ENCODE measurements at regions not wholly inside any gene's neighbourhood (a gene's known extent, or its start where the extent isn't known, plus 50 kb on each side); places are given as distances from the start of the nearest gene placed in this dataset.

DNA sequence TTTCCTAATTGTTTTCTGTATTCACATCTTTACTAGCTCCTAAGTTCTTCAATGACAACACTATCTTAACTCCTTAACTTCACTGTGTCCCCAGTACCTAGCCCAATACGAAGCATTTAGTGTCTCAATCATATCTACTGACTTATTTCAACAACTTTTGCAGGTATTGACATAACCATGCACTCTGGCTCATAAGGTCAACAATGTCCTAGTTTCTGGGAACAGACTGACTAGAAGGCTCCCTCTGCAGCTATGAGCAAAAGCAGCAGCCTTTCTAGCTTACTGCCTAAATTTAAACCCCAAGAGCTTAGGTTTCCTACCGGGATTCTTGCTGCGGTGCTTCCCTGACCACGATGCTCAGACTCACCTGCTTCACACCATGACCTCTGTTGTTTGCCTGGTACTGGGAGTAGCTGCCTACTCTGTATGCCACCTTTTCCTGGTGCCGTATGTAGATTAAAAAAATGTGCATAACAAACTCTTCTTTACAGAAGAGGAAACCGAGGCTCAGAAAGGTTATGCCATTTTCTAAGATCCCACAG is 767.7 kb downstream of the TUSC7 start:
- H3K4me3 Mint-ChIP-seq: no peak overlapping the region
- TF ChIP-seq, protein P1, sequence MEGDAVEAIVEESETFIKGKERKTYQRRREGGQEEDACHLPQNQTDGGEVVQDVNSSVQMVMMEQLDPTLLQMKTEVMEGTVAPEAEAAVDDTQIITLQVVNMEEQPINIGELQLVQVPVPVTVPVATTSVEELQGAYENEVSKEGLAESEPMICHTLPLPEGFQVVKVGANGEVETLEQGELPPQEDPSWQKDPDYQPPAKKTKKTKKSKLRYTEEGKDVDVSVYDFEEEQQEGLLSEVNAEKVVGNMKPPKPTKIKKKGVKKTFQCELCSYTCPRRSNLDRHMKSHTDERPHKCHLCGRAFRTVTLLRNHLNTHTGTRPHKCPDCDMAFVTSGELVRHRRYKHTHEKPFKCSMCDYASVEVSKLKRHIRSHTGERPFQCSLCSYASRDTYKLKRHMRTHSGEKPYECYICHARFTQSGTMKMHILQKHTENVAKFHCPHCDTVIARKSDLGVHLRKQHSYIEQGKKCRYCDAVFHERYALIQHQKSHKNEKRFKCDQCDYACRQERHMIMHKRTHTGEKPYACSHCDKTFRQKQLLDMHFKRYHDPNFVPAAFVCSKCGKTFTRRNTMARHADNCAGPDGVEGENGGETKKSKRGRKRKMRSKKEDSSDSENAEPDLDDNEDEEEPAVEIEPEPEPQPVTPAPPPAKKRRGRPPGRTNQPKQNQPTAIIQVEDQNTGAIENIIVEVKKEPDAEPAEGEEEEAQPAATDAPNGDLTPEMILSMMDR (IDR thresholded peaks at IDR 0.05): no peak

DNA sequence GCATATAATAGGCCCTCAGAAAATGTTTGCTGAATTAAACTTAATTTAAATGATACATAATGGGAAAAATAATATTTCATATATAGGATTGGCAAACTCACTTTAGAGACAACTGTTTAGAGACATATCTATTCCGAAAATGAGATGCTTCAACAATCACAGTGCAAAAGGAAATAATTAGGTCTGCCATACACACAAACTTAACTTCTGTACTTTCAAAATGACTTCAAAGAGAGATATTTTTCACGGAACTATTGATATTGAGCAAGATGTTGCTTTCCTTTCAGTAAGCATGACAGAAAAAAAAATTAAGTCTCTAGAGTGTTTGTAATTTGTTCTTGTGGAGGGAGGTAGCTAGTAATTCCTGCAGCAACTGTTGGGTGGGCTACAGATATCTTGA is 769.5 kb downstream of the TUSC7 start:
- Mint-ChIP-seq H3K36me3 (ENCODE audit: low read depth) (no peaks in the 10 kb centered on the region), H3K27me3 (ENCODE audit: insufficient read depth) (no peaks in the 10 kb centered on the region; the same call in 1 of the 2 replicates), H3K27ac (no peak overlapping the region), H3K4me1 (ENCODE audit: low read depth) (no peaks in the 10 kb centered on the region), H3K9me3 (peaks cover 18% of the 10 kb centered on the region), H3K4me3 (no peak overlapping the region)
- DNase-seq: no peak
- TF ChIP-seq, protein P1 (IDR thresholded peaks at IDR 0.05): no peak

More for the DNA sequence above, 767.7 kb downstream of the TUSC7 start:
- Mint-ChIP-seq H3K27me3 (ENCODE audit: insufficient read depth) (no peaks in the 10 kb centered on the region), H3K27ac (no peak overlapping the region), H3K9me3 (peaks cover 22% of the 10 kb centered on the region), H3K36me3 (ENCODE audit: low read depth) (no peaks in the 10 kb centered on the region; the same call in 1 of the 2 replicates), H3K4me1 (ENCODE audit: low read depth) (no peaks in the 10 kb centered on the region)
- no peak for DNase-seq

DNA sequence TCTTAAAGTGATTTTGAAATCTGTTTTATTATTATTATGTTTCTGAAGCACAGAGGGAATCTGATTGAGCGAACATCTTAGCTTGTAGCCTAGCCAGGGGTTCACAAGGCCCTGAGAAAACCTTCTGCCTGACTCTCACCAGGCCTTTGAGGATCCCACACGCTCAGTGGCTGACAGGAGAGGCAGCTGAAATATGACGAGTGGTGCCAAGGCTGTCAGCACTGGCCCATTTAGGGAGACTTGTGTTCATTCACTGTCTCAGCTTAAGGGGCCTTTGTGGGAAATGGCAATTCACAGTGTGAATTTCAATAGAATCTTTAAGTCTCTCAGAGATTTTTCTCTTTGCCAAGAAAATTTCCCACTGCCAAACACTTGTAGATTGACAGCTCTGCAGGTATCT is 770.9 kb downstream of the TUSC7 start:
- H3K4me1 Mint-ChIP-seq (ENCODE audit: low read depth): no peaks in the 10 kb centered on the region
- DNase-seq: no peak
- H3K4me3 Mint-ChIP-seq: no peak overlapping the region
- no peak overlapping the region for H3K27ac Mint-ChIP-seq
- H3K36me3 Mint-ChIP-seq (ENCODE audit: low read depth): no peaks in the 10 kb centered on the region
- TF ChIP-seq, protein P1 (IDR thresholded peaks at IDR 0.05): no peak
- peaks cover 20% of the 10 kb centered on the region for H3K9me3 Mint-ChIP-seq
- no peaks in the 10 kb centered on the region; the same call in 1 of the 2 replicates for H3K27me3 Mint-ChIP-seq (ENCODE audit: insufficient read depth)

DNA sequence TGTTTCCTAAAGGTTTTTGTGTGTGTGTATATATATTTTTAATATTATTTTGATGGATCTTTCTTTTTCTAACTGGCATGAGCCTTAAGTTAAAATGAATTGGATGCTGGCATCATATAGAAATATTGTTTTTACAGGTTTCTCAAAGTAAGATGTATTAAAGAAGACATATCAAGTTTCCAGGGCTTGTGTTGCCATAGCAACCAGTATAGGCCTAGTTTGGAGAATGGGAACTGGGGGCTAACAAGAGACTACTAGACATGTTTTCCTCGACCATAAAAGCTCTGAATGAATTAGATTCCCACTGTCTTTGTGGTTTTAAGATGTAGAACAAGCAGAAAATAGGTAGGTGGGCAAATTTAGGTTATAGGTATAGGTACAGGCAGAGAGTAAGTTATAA is 771.4 kb downstream of the TUSC7 start:
- DNase-seq: no peak
- H3K4me3 Mint-ChIP-seq: no peak overlapping the region
- TF ChIP-seq, protein P1 (IDR thresholded peaks at IDR 0.05): no peak
- no peaks in the 10 kb centered on the region for H3K36me3 Mint-ChIP-seq (ENCODE audit: low read depth)
- peaks cover 17% of the 10 kb centered on the region for H3K9me3 Mint-ChIP-seq
- H3K27ac Mint-ChIP-seq: no peak overlapping the region
- H3K27me3 Mint-ChIP-seq (ENCODE audit: insufficient read depth): no peaks in the 10 kb centered on the region; the same call in 1 of the 2 replicates
- H3K4me1 Mint-ChIP-seq (ENCODE audit: low read depth): no peaks in the 10 kb centered on the region

DNA sequence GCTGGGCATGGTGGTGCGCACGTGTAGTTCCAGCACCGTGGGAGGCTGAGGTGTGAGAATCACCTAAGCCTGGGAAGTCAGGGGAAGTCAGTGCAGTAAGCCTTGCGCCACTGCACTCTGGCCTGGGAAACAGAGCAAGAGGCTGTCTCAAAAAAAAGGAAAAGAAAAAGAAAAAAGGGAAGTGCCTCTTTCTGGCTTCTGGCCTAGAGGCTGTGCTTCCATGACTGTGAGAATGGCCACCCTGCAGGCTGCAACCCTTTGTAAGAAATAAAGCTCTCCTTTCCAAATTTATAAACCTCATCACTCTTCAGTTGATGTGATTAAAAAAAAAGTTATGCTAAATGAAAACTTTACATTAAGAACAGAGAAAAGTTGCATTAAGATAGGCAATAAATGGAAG is 774.3 kb downstream of the TUSC7 start:
- TF ChIP-seq, protein P1 (IDR thresholded peaks at IDR 0.05): no peak
- DNase-seq: no peak
- Mint-ChIP-seq H3K27me3 (ENCODE audit: insufficient read depth) (no peaks in the 10 kb centered on the region; the same call in 1 of the 2 replicates), H3K36me3 (ENCODE audit: low read depth) (no peaks in the 10 kb centered on the region), H3K27ac (no peak overlapping the region), H3K4me3 (no peak overlapping the region), H3K4me1 (ENCODE audit: low read depth) (no peaks in the 10 kb centered on the region), H3K9me3 (peaks cover 40% of the 10 kb centered on the region)
